ENCODE measurements at regions not wholly inside any gene's neighbourhood (a gene's known extent, or its start where the extent isn't known, plus 50 kb on each side); places are given as distances from the start of the nearest gene placed in this dataset.

DNA sequence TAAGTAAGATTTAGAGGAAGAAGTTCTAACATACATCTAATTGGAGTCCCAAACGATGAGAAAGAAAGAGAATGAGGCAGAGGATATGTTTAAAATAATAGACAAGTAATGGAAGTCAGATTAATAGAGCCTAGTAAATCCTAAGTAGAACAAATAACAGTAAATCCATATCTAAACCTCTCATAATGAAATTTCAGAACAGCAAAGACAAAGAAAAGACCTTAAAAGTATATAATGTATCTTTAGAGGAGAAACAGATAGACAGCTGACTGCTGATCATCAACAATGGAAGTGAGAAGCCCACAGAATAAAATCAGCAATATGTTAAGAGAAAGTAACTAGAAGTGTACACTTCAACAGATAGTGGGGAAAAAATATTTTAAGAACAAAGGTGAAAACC is 536.2 kb upstream of the ZFHX3 start:
- intact Hi-C loops (cut with DNase I) = no loop called here
- no peak for DNase-seq (ENCODE audit: low spot score)

DNA sequence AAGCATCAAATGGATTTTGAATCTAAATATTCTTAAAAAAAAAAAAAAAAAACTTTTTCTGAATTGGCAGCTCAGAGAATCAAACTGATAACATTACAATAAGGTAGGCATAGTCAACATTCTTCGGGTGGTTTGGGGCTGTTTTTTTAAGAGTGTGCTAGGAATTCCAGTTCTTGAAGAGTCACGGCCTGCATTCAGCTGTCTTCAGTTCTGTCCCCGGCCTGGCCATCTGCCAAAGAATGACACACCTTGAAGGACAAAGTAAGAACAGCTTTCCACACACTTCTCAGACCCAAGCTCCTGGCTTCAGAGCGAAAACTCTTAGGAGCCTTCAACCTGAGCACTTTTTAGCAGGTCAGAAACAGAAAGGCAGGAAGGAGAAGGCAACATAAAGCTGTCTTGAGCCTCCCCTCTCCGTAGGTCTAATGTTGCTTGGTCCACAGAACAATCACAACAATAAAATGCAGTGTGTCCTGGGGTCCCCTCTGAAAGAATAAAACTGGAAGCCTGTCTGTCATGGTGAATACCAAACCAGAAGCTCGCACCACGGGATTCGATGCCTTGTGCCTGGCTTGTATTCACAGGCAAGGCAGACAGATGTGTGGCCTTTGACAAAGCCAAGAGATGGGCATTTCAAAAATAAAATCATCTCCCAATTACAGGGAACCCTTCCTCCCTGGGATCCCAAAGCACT is 524.4 kb upstream of the ZFHX3 start:
- no peak for DNase-seq (ENCODE audit: low spot score)
- intact Hi-C loops (cut with DNase I) = no loop called here

GRCh38 chr16:73569266-73569980 is 521.5 kb upstream of the ZFHX3 start:
- DNase-seq (ENCODE audit: low spot score) = no peak
- intact Hi-C loops (cut with DNase I) = loop anchor here in 1 of 2 donors (10.0 kb wide), 1 partner anchor 325 kb away; no protein-coding TSS in a partner anchor

- intact Hi-C loops (cut with DNase I) = loop anchor here in 1 of 2 donors (10.0 kb wide), 1 partner anchor 326 kb away; no protein-coding TSS in a partner anchor
- no peak for DNase-seq (ENCODE audit: low spot score)
Observed at GRCh38 chr16:73568769-73569168, 520.8 kb upstream of the ZFHX3 start.

DNA sequence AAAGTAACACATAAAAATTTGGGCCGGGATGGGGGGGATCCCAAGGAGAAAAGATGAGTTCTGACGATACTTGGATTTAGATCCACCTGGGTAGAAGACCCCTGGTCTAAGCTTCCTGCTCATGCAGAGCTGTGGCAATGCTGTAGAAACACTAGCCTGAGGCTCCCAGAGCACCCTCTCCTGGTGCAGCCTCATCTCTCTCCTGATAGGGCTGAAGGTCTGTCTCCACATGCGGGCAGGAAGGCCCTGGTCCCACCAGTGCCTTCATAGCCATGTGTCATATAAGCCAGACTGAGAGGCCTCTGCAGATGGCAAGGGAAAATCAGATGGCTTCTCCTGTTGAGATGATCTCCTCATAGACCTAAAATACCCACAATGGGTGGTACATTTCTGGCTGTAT is 518.0 kb upstream of the ZFHX3 start:
- no peak for DNase-seq (ENCODE audit: low spot score)
- intact Hi-C loops (cut with DNase I) = loop anchor here in 1 of 2 donors (10.0 kb wide), 1 partner anchor 329 kb away; no protein-coding TSS in a partner anchor

DNA sequence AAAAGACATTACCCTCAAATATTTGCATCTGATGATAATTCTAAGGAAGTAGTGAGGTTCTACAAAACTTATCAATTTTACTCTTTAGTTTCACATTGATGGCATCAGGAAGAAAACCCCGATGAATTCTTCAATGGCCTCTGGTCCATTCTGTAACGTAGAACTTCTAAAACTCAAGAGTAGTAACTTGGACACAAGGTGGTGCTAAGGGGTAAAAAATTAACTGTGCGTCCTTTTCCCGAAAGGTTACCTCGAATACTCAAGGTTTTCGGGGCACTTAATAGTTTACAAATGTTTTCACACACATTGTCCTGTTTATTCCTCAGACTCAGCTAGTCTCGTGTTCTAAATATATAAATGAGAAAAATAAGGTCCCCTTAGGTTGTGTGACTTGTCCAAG is 517.3 kb upstream of the ZFHX3 start:
- intact Hi-C loops (cut with DNase I) = loop anchor here in 1 of 2 donors (10.0 kb wide), 1 partner anchor 330 kb away; no protein-coding TSS in a partner anchor
- DNase-seq (ENCODE audit: low spot score) = no peak

GRCh38 chr16:73563709-73564108 is 515.8 kb upstream of the ZFHX3 start:
- DNase-seq (ENCODE audit: low spot score) = no peak
- intact Hi-C loops (cut with DNase I) = loop anchor here in 1 of 2 donors (10.0 kb wide), 1 partner anchor 331 kb away; no protein-coding TSS in a partner anchor

DNA sequence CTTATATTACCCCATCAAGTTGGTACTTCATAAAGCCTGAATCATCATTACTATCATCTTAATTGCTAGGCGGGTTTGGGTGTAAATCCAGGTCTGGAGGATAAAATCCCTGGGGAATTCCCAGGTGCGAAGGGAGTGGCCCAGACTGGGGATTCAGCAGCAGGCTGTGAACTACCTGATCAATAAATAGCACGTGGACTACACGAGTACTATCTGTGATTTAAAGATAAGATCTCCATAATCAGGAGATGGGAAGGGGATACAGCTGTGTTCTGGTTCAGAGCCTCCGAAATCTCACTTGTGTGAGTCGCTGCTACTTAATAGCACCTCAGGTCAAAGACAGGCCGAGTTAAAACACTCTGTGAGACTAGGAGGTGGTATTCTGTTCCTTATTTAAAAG is 512.6 kb upstream of the ZFHX3 start:
- no peak for DNase-seq (ENCODE audit: low spot score)
- intact Hi-C loops (cut with DNase I) = loop anchor here in 1 of 2 donors (10.0 kb wide), 1 partner anchor 334 kb away; no protein-coding TSS in a partner anchor

DNA sequence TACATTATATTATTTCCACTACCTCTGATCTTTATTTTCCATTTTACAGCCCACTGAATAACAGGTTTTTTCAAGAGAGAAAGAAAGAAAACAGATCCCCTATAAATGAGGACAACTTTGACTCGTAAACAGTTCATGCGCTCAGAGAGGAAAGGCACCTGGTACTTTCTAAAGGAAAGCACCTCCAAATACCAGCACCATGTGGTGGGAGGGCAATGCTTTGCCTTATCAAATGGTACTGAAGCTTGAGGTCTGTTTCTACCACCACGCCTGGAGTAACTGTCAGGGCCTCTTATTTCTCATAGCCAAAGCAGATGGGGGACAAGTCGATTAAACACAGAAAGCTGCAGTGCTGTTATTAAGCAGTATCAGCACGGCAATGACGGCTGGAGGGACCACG is 510.3 kb upstream of the ZFHX3 start:
- intact Hi-C loops (cut with DNase I) = loop anchor here in 1 of 2 donors (5.0 kb wide), 1 partner anchor 336 kb away; no protein-coding TSS in a partner anchor
- DNase-seq (ENCODE audit: low spot score) = no peak

GRCh38 chr16:73553941-73554660 is 506.2 kb upstream of the ZFHX3 start:
- no peak for DNase-seq (ENCODE audit: low spot score)
- intact Hi-C loops (cut with DNase I) = no loop called here

DNA sequence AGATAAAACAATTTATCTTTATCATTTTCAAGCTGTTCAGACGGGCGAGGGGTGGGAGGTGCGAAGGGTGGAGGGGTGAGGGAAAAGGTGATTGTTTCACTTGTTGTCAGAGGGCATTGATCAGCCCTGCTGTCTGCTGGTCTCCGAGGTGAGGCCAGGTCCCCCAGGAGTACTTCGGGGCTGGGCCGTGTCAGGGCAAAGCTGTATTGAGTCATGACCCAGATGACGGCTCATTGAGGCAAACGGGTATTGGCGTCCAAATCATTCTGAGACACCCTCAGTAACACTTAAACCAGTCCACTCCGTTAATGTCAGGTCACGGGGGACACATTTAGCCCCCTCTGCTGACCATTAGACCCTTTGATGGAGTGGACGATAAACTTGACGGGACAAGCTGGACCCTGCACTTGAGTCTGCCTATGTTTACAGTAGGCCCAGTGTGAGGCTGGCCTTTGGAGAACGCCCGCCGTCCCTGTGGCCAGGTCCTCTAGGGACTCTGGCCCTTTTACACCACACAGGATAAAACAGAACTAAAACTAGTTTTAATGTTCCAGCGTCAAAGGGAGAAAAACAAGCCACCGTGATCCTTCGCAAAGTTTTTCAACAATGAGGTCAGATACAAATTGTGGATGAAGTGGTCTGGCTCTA is 502.2 kb upstream of the ZFHX3 start:
- intact Hi-C loops (cut with DNase I) = loop anchor here in 1 of 2 donors (10.0 kb wide), 1 partner anchor 895 kb away; no protein-coding TSS in a partner anchor
- no peak for DNase-seq (ENCODE audit: low spot score)

DNA sequence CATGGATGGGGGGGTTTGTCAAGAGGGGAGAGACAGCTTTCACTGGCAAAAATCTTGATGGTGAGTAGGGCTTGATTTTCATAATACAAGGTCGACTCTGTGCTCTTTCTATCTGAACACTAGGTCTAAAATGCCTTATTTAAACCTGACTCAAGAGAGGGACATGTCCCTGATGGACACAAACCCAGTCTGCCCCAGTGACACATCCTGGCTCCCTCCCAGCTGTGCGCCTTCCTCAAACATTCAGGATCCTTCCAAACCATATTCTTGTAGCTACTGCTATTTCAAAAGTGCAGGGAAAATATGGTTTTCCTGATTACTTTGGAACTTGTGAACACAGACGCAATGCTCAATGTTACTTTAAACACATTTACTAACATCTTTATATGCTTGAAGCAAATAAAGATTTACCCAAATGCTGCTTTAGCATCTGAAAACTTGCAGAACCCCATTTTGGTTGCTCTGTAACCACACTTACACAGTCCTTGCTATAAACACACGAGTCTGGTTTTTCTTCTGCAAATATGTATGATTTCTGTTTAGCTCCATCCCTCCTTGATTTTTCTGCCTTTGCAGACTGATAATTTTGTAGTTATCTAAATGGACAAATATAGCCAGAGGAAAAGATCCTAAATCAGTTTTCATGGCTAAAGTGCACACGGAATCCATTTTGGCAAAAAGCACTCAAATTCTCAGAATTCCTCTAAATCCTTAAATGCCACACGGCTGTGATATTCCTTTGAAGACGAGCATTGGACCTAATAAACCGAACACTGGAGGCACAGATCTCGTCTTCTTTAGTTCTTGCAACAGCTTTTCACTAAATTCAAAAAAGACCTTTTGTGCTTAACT is 499.9 kb upstream of the ZFHX3 start:
- intact Hi-C loops (cut with DNase I) = loop anchor here in 1 of 2 donors (10.0 kb wide), 1 partner anchor 893 kb away; no protein-coding TSS in a partner anchor
- no peak for DNase-seq (ENCODE audit: low spot score)

- intact Hi-C loops (cut with DNase I) = loop anchor here in 1 of 2 donors (10.0 kb wide), 1 partner anchor 892 kb away; no protein-coding TSS in a partner anchor
- no peak for DNase-seq (ENCODE audit: low spot score)
Observed at GRCh38 chr16:73546341-73546845, 498.5 kb upstream of the ZFHX3 start.

DNA sequence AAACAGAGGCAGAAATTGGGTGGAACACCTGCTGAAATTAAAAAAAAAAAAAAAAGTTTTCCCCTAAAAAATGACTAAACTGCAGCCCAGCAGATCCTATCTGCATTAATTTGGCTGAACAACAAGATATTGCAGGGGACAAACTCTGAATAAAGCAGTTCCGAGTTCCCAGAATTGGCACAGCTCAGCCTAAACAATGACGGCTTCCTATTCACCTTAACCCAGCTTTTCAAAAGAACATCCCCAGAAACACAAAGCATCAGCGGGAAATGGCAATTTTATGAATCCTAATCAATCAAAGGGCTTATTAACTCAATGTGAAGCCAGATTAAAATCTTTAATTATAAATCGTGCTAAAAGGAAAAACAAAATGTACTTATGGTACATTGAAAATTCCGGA is 497.8 kb upstream of the ZFHX3 start:
- DNase-seq (ENCODE audit: low spot score) = no peak
- intact Hi-C loops (cut with DNase I) = loop anchor here in 1 of 2 donors (10.0 kb wide), 1 partner anchor 891 kb away; no protein-coding TSS in a partner anchor

DNA sequence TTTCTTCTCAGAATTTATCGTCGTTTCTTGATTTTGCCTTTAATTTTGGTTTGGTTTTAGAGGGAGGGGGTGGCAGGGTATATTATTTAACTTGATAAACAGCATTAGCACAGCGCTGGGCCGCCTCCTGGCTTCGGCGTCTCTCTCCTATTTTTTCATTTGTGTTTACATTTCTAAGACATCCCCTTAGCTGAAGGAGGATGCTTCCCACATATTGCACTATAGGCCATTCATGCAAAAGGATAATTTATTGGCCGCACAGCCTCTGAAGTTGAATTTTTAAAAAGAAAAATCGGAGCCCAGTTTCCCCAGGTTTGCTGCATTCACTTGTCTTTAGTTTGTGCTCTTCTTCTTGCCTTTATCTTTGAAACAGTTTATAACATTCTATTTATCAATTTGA is 497.4 kb upstream of the ZFHX3 start:
- DNase-seq (ENCODE audit: low spot score) = no peak
- intact Hi-C loops (cut with DNase I) = loop anchor here in 1 of 2 donors (10.0 kb wide), 1 partner anchor 890 kb away; no protein-coding TSS in a partner anchor

GRCh38 chr16:73544826-73545225 is 496.9 kb upstream of the ZFHX3 start:
- intact Hi-C loops (cut with DNase I) = loop anchor here in 1 of 2 donors (10.0 kb wide), 1 partner anchor 890 kb away; no protein-coding TSS in a partner anchor
- no peak for DNase-seq (ENCODE audit: low spot score)

- intact Hi-C loops (cut with DNase I) = loop anchor here in 1 of 2 donors (10.0 kb wide), 1 partner anchor 889 kb away; no protein-coding TSS in a partner anchor
- no peak for DNase-seq (ENCODE audit: low spot score)
Observed at GRCh38 chr16:73543970-73544599, 496.2 kb upstream of the ZFHX3 start.

Measured in posterior vena cava (tissue), 2 donors.